DND-41 (cell line): ENCODE measurements at regions not wholly inside any gene's neighbourhood (a gene's known extent, or its start where the extent isn't known, plus 50 kb on each side); places are given as distances from the start of the nearest gene placed in this dataset.

ENCODE experiments used
- ATAC-seq: fragments of 200-7000 bp; cut with Tn5 transposase; 3 replicates; pipeline ENCODE4 v1.9.1; 2021; ENCODE audit warnings: low read depth; ENCODE audit not compliant: insufficient read depth
- DNase-seq: peaks from one replicate; pipeline ENCODE4 v3.0.0-alpha.2; 2020
- H2AFZ ChIP-seq: 2 replicates; pipeline ENCODE4 v1.6.0; 2012; ENCODE audit warnings: low read depth, low read length
- H3K27ac ChIP-seq: 2 replicates; pipeline ENCODE4 v1.5.1; 2012; ENCODE audit warnings: low read length, inconsistent platforms
- H3K27me3 ChIP-seq: fragments of 200-600 bp; sonication (generic); 2 replicates; pipeline ENCODE4 v1.6.0; 2012; ENCODE audit warnings: low read length, mild to moderate bottlenecking, inconsistent platforms; ENCODE audit not compliant: insufficient read depth, poor library complexity
- H3K36me3 ChIP-seq: 2 replicates; pipeline ENCODE4 v1.5.1; 2012; ENCODE audit warnings: low read length, inconsistent platforms; ENCODE audit not compliant: insufficient read depth
- H3K4me1 ChIP-seq: 2 replicates; pipeline ENCODE4 v1.5.1; 2012; ENCODE audit warnings: mild to moderate bottlenecking, low read length; ENCODE audit not compliant: insufficient read depth
- H3K4me2 ChIP-seq: 2 replicates; pipeline ENCODE4 v1.6.0; 2012; ENCODE audit warnings: mild to moderate bottlenecking, moderate library complexity, low read length, inconsistent platforms; ENCODE audit not compliant: insufficient read depth
- H3K4me3 ChIP-seq, 2 experiments: fragments of 200-600 bp in 1 of 2; shearing (Covaris generic) in 1 of 2; 2 replicates each; pipeline ENCODE4 v1.5.1; 2012 to 2016; ENCODE audit warnings: inconsistent platforms in 2 of 2, low read length in 2 of 2, mild to moderate bottlenecking in 2 of 2, low read depth in 1 of 2, moderate library complexity in 1 of 2
- H3K79me2 ChIP-seq: 2 replicates; pipeline ENCODE4 v1.6.0; 2012; ENCODE audit warnings: low read length, inconsistent platforms; ENCODE audit not compliant: insufficient read depth
- H3K9ac ChIP-seq: 2 replicates; pipeline ENCODE4 v1.6.0; 2012; ENCODE audit warnings: low read depth, mild to moderate bottlenecking, inconsistent platforms, low read length, moderate library complexity
- H3K9me3 ChIP-seq: 2 replicates; pipeline ENCODE4 v1.5.1; 2012; ENCODE audit warnings: low read length, moderate library complexity, mild to moderate bottlenecking, inconsistent platforms; ENCODE audit not compliant: insufficient read depth, severe bottlenecking
- H4K20me1 ChIP-seq: 2 replicates; pipeline ENCODE4 v1.6.0; 2012; ENCODE audit warnings: low read length; ENCODE audit not compliant: insufficient read depth
- CTCF ChIP-seq: IDR thresholded peaks from 2 replicates; pipeline ENCODE4 v1.5.1; 2012; ENCODE audit warnings: borderline replicate concordance, low read length, moderate library complexity, mild to moderate bottlenecking; ENCODE audit not compliant: poor library complexity, severe bottlenecking; ENCODE audit errors: extremely low read depth
- EZH2 ChIP-seq: IDR thresholded peaks from 3 replicates; pipeline ENCODE4 v1.6.1; 2012; ENCODE audit warnings: borderline replicate concordance, low read depth, mild to moderate bottlenecking, moderate library complexity, low read length, inconsistent platforms; ENCODE audit not compliant: severe bottlenecking

GRCh38 chr4:166259081-166259480 is 386.0 kb downstream of the TLL1 start:
- no peak overlapping the region for H3K27ac ChIP-seq
- ATAC-seq (no peak), DNase-seq (no peak)
- TF ChIP-seq EZH2 (no peak), CTCF (no peak)
- H3K36me3 ChIP-seq = no peaks in the 10 kb centered on the region
- no peak overlapping the region for H2AFZ ChIP-seq
- H3K4me3 ChIP-seq = no peak overlapping the region
- H3K4me2 ChIP-seq = no peak overlapping the region
- H4K20me1 ChIP-seq = no peaks in the 10 kb centered on the region
- no peaks in the 10 kb centered on the region for H3K4me1 ChIP-seq
- no peaks in the 10 kb centered on the region for H3K9me3 ChIP-seq
- H3K9ac ChIP-seq = no peak overlapping the region
- H3K79me2 ChIP-seq = no peaks in the 10 kb centered on the region
- no peaks in the 10 kb centered on the region for H3K27me3 ChIP-seq

DNA sequence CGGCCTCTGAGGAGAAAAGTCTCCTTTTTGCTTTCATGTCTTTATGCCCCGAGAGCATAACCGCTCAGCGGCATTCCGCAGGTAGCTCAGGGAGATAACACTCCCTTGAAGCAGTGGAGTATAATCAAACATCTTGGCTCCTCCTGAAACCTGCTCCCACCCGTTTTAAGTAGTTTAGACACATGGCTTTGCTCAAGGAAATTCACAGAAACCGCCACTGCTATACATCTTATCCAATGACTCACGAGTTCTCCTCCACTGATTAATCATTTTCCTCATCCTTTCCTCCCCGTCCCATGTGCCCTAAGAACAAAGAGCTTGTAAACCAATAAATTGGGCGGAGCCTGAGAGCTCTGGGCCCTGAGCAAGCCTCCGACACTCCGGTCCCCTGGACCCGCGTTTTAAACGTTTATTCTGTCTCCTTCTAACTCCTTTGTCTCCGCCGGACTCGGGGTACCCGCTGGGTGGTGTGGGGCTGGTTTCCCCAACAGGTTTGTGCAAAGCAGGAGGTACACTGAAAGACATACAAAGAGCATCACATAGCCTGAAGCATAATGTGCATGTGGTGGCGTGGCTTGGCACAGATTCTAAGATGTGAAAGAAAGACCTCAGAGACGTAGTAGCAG is 401.2 kb downstream of the TLL1 start:
- H3K4me2 ChIP-seq = no peak overlapping the region
- TF ChIP-seq CTCF (no peak), EZH2 (no peak)
- H2AFZ ChIP-seq = no peak overlapping the region
- no peaks in the 10 kb centered on the region for H3K27me3 ChIP-seq
- no peak overlapping the region for H3K4me3 ChIP-seq
- no peak overlapping the region for H3K27ac ChIP-seq
- ATAC-seq = no peak
- no peaks in the 10 kb centered on the region for H3K36me3 ChIP-seq
- H3K4me1 ChIP-seq = no peaks in the 10 kb centered on the region
- no peaks in the 10 kb centered on the region for H3K79me2 ChIP-seq
- H4K20me1 ChIP-seq = no peaks in the 10 kb centered on the region
- H3K9me3 ChIP-seq = no peaks in the 10 kb centered on the region
- H3K9ac ChIP-seq = no peak overlapping the region
- DNase-seq = no peak

- ATAC-seq (no peak), DNase-seq (no peak)
- TF ChIP-seq EZH2 (no peak), CTCF (no peak)
- Histone ChIP-seq H4K20me1 (no peaks in the 10 kb centered on the region), H3K79me2 (no peaks in the 10 kb centered on the region), H3K4me2 (no peak overlapping the region), H3K9ac (no peak overlapping the region), H3K36me3 (no peaks in the 10 kb centered on the region), H2AFZ (no peak overlapping the region), H3K9me3 (no peaks in the 10 kb centered on the region), H3K27me3 (no peaks in the 10 kb centered on the region), H3K4me3 (no peak overlapping the region), H3K27ac (no peak overlapping the region), H3K4me1 (no peaks in the 10 kb centered on the region)
Observed at GRCh38 chr4:166274775-166275174, 401.7 kb downstream of the TLL1 start.

GRCh38 chr4:166277401-166277800 is 404.4 kb downstream of the TLL1 start:
- TF ChIP-seq EZH2 (no peak), CTCF (no peak)
- Histone ChIP-seq H2AFZ (no peak overlapping the region), H3K4me3 (no peak overlapping the region), H3K79me2 (no peaks in the 10 kb centered on the region), H3K4me2 (no peak overlapping the region), H3K9me3 (no peaks in the 10 kb centered on the region), H3K4me1 (no peaks in the 10 kb centered on the region), H3K27me3 (no peaks in the 10 kb centered on the region), H3K9ac (no peak overlapping the region), H3K27ac (no peak overlapping the region), H4K20me1 (no peaks in the 10 kb centered on the region), H3K36me3 (no peaks in the 10 kb centered on the region)
- DNase-seq (no peak), ATAC-seq (no peak)
